ENCODE measurements at regions not wholly inside any gene's neighbourhood (a gene's known extent, or its start where the extent isn't known, plus 50 kb on each side); places are given as distances from the start of the nearest gene placed in this dataset.

GRCh38 chr7:135817583-135817982 is 69.0 kb upstream of the FAM180A start:
- no peak for TF ChIP-seq GABPA (IDR thresholded peaks at IDR 0.05; ENCODE audit: low read depth)
- TF ChIP-seq REST (IDR thresholded peaks at IDR 0.05; ENCODE audit: insufficient replicate concordance, low read depth), result no peak
- no peak for TF ChIP-seq POLR2AphosphoS5 (IDR thresholded peaks at IDR 0.05; ENCODE audit: low read depth)
- TF ChIP-seq SPI1 (IDR thresholded peaks at IDR 0.05; ENCODE audit: borderline replicate concordance, low read depth), result no peak
- TF ChIP-seq CTCF (IDR thresholded peaks at IDR 0.05; ENCODE audit: insufficient read depth, low read length), result no peak
- no peak overlapping the region for H3K4me3 ChIP-seq (replicated peaks; ENCODE audit: insufficient read depth, low read length)
- DNase-seq (ENCODE audit: low read depth in 1 of 2, low spot score in 1 of 2), result no peak
- H3K27me3 ChIP-seq (ENCODE audit: insufficient read depth, poor library complexity, severe bottlenecking), result no peaks in the 10 kb centered on the region
- H3K27ac ChIP-seq (replicated peaks), result no peak overlapping the region

- no peak for DNase-seq (ENCODE audit: low read depth in 1 of 2, low spot score in 1 of 2)
- no peak overlapping the region for H3K4me3 ChIP-seq (replicated peaks; ENCODE audit: insufficient read depth, low read length)
- TF ChIP-seq GABPA (IDR thresholded peaks at IDR 0.05; ENCODE audit: low read depth) (no peak), SPI1 (IDR thresholded peaks at IDR 0.05; ENCODE audit: borderline replicate concordance, low read depth) (no peak)
- H3K27ac ChIP-seq (replicated peaks), result no peak overlapping the region
- no peaks in the 10 kb centered on the region for H3K27me3 ChIP-seq (ENCODE audit: insufficient read depth, poor library complexity, severe bottlenecking)
Observed at GRCh38 chr7:135815033-135815432, 66.4 kb upstream of the FAM180A start.

GRCh38 chr7:135812148-135812547 is 63.5 kb upstream of the FAM180A start:
- no peak for DNase-seq (ENCODE audit: low read depth in 1 of 2, low spot score in 1 of 2)
- Histone ChIP-seq H3K4me3 (replicated peaks; ENCODE audit: insufficient read depth, low read length) (no peak overlapping the region), H3K27ac (replicated peaks) (no peak overlapping the region), H3K27me3 (ENCODE audit: insufficient read depth, poor library complexity, severe bottlenecking) (no peaks in the 10 kb centered on the region)
- TF ChIP-seq REST (IDR thresholded peaks at IDR 0.05; ENCODE audit: insufficient replicate concordance, low read depth), result no peak
- TF ChIP-seq SPI1 (IDR thresholded peaks at IDR 0.05; ENCODE audit: borderline replicate concordance, low read depth), result no peak
- TF ChIP-seq GABPA (IDR thresholded peaks at IDR 0.05; ENCODE audit: low read depth), result no peak
- no peak for TF ChIP-seq CTCF (IDR thresholded peaks at IDR 0.05; ENCODE audit: insufficient read depth, low read length)
- no peak for TF ChIP-seq POLR2AphosphoS5 (IDR thresholded peaks at IDR 0.05; ENCODE audit: low read depth)

- Histone ChIP-seq H3K27me3 (ENCODE audit: insufficient read depth, poor library complexity, severe bottlenecking) (no peaks in the 10 kb centered on the region), H3K27ac (replicated peaks) (no peak overlapping the region), H3K4me3 (replicated peaks; ENCODE audit: insufficient read depth, low read length) (no peak overlapping the region)
- TF ChIP-seq GABPA (IDR thresholded peaks at IDR 0.05; ENCODE audit: low read depth) (no peak), REST (IDR thresholded peaks at IDR 0.05; ENCODE audit: insufficient replicate concordance, low read depth) (no peak), SPI1 (IDR thresholded peaks at IDR 0.05; ENCODE audit: borderline replicate concordance, low read depth) (no peak), POLR2AphosphoS5 (IDR thresholded peaks at IDR 0.05; ENCODE audit: low read depth) (no peak), CTCF (IDR thresholded peaks at IDR 0.05; ENCODE audit: insufficient read depth, low read length) (no peak)
- DNase-seq (ENCODE audit: low read depth in 1 of 2, low spot score in 1 of 2), result no peak
Observed at GRCh38 chr7:135811506-135811905, 62.9 kb upstream of the FAM180A start.

Data from HL-60 (cell line).